Suppressor macrophage (primary cell): ENCODE measurements at regions not wholly inside any gene's neighbourhood (a gene's known extent, or its start where the extent isn't known, plus 50 kb on each side); places are given as distances from the start of the nearest gene placed in this dataset.

ENCODE experiments used
- DNase-seq, 4 experiments: peaks; one replicate each; pipeline ENCODE4 v3.0.0-alpha.2; 2020 to 2022

- no peak for DNase-seq
Observed at GRCh38 chr20:11646359-11646758, 271.3 kb upstream of the BTBD3 start.

DNA sequence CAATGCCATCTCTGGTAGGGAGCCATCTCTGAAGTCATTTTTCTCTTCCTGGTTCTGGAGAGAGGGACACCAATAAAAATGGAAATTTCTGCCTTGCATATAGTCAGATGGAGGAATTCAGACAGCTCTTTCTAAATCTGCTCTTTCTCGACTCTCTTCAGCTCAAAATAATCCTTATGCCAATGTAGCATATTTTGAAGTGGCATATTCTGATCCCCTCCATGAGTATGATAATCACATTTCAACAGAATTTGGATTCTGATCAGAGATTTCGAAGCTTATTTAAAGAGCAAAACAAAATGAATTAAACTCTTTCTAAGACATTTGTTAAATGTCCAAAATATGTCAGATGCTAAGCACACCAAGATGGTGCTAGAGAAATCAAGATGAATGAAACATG, 267.1 kb upstream of the BTBD3 start:
- DNase-seq: no peak

GRCh38 chr20:11651138-11651537, 266.6 kb upstream of the BTBD3 start:
- no peak for DNase-seq

GRCh38 chr20:11651647-11652046, 266.0 kb upstream of the BTBD3 start:
- DNase-seq: no peak

DNA sequence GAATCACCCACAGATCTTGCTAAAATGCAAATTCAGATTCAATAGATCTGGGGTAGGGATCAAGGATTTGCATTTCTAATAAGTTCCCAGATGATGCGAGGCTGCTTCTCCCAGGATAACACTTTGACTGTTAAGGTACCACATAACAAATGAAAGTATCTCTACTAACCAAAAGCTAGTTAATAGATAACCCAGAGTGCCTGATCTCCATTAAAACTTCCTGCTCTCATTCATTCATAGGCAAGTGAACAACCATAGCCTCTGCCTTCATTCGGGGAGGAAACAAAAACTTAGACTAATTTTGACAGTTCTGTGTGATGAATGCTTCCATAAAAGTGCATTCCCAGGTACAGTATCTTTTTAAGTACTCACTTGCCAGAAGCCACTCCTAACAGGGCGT, 265.6 kb upstream of the BTBD3 start:
- DNase-seq: no peak

- DNase-seq: no peak
Observed at GRCh38 chr20:11654766-11655165, 262.9 kb upstream of the BTBD3 start.

DNA sequence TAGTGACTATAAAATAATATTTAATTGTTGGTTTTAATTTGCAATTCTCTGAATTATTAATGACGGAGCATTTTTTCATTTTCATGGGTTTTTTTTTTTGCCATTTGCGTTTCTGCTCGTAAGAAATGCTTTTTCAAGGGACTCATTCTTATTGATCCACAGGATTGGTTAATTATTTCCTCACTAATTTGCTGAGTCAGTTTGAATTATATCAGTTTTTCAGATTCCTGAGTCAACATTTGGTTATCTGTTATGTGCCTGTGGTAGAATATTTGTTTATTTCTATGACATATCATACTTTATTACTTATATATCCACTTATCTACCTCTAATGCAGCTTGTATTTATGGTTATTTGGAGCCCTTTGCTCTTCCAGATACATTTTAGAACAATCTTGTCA, 257.0 kb upstream of the BTBD3 start:
- no peak for DNase-seq

GRCh38 chr20:11671015-11671511, 246.6 kb upstream of the BTBD3 start:
- no peak for DNase-seq

- DNase-seq: no peak
Observed at GRCh38 chr20:11672959-11673358, 244.7 kb upstream of the BTBD3 start.

DNA sequence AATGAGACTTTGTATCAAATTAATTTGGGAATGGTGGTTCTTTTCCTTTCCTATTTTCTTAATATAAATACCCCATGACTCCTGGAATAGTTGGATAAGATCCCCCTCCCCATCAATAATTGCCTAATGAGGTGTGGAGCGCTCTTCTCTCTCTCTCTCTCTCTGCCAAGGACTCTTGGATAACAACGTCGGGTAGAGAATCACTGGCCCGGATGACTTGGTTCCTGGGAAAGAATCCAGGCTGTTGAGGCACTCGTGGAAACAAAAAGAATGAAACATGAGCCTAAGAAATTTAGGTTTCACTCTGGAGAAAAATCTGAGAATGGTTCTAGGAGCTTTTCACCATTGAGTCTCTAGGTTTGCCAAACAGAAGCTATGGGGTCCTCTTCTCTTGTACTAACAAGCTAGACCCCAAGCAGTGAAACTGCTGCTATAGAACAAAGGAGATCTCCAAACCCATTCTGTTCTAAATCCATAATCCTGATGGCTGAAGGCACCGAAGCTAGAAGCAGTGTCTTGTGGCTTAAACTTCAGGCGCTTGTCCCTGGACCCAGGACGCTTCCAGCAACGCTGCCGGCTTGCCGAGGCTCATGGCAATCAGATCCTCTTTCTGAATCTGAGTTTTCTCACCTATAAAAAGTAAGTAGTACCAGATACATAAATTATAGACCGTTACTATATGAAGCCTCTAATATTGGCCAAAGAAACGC, 241.6 kb upstream of the BTBD3 start:
- peak in 1 of 4 experiments; percentile 1 for DNase-seq

GRCh38 chr20:11676630-11677287, 240.9 kb upstream of the BTBD3 start:
- peak; percentile 37 to 62 (median 46) for DNase-seq

- no peak for DNase-seq
Observed at GRCh38 chr20:11677428-11677827, 240.3 kb upstream of the BTBD3 start.

GRCh38 chr20:11677836-11678235, 239.9 kb upstream of the BTBD3 start:
- DNase-seq: no peak

DNA sequence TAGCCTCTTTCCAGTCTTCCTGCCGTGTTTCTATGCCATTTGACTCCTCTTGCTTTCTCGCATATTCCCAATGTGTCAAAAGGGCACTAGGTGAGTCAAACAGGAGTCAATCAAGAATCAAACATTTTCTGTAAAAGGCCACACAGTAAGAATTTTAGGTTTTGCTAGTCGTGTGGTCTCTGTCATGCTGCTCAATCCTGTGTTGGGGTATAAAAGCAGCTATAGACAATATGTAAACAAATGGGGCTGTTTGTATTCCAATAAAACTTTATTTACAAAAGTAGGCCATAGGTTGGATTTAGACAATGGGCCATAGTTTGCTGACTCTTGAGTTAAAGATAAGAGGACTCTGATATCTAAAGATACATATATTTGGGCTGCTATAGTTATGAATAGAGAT, 235.4 kb upstream of the BTBD3 start:
- no peak for DNase-seq

GRCh38 chr20:11686195-11686594, 231.5 kb upstream of the BTBD3 start:
- no peak for DNase-seq

DNA sequence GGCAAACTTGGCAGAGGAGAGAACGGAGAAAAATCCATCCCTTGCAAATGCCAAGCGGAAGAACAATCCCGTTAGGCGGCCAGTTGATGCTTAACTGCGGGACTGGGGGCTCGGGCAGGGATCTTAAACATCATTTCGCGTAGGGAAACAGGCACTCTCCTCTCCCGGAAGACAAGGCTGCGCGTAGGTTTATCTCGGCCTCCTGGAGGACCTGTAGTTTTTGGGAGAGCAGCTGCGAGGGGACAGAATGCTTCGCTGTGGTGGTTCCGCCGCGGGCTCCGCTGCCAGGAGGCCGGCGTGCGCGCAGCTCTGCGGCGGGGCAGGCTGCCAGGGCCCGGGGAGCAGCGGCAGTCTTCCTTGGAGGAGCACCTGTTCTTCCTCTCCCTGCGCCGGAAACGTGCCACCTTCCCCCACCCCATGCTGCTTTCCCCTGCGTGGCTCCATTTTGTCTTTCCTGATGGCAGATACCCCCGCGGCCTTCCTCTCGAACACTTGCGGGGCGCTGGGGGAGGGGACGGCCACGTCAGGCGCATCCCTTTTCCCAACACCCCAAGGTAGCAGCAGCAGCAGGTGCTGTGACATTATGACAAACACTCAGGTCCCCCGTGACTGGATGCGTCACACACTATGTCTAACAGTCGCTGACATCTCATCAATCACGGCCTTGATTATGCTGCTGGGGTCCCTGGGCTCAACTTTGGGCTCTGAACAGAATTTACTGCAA, 230.7 kb upstream of the BTBD3 start:
- DNase-seq: no peak

- no peak for DNase-seq
Observed at GRCh38 chr20:11687546-11688292, 230.0 kb upstream of the BTBD3 start.

DNA sequence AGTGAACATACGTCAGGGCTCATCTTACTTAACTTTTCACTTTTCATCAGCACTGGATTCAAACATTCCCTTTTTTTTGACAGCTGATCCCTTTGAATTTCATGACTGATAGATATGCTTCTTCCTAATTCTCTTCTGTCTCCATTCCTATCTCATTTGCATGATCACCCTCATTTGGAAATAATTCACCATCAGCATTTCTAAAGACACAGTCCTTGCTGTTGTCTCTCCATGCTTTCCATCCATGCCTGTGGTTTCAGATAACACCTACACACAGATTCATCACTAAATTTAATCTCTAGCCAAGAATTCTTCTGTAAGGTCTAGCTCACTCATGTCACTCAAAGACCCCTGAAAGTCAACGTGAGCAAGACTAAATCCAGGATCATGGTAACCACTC, 228.4 kb upstream of the BTBD3 start:
- DNase-seq: no peak

GRCh38 chr20:11691766-11692165, 225.9 kb upstream of the BTBD3 start:
- DNase-seq: no peak

DNA sequence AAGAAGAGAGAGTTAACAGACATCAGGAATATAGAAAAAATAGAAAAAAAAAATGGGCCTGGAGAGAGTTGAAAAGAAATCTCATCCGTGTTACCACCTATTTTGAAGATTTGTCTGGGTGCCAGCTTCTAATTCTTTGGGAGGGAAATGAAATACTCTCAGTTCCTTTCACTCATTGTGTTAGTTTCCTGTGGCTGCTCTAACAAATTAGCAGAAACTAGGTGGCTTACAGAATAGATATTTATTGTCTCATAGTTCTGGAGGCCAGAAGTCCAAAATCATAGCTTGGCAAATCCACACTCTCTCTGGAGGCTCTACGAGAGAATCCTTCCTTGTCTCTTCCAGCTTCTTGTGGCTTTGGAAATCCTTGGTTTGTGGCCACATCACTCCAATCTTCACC, 225.1 kb upstream of the BTBD3 start:
- DNase-seq: no peak

GRCh38 chr20:11694467-11694866, 223.2 kb upstream of the BTBD3 start:
- no peak for DNase-seq

DNA sequence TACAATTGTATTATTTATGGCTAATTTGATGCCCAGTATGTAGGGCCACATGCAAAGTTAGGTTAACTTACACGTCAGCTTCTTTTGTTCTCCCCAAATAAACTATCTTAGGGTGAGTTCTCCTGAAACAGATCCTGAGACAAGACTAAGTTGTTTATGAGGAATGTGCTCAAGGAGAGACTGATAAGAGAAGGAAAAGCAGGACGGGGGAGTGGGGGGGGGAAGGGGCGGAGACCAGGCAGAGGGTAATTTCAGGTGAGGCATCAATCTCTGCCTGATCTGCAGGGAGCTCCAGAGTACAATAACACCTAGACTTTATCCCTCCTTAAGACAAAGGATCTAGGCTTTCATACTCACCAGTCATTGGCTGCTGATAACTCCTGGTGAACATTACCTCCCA, 220.6 kb upstream of the BTBD3 start:
- no peak for DNase-seq

- DNase-seq: no peak
Observed at GRCh38 chr20:11697646-11698045, 220.0 kb upstream of the BTBD3 start.
